ENCODE measurements at regions not wholly inside any gene's neighbourhood (a gene's known extent, or its start where the extent isn't known, plus 50 kb on each side); places are given as distances from the start of the nearest gene placed in this dataset.

GRCh38 chr9:18068900-18069299, 405.1 kb upstream of the ADAMTSL1 start:
- TF ChIP-seq POLR2A (IDR thresholded peaks at IDR 0.05; ENCODE audit: borderline replicate concordance, extremely low read depth, insufficient read depth, insufficient read length): no peak
- no peak for TF ChIP-seq CTCF (IDR thresholded peaks at IDR 0.05 in 2 of 3, conservative IDR thresholded peaks at IDR 0.05 in 1 of 3; ENCODE audit: borderline replicate concordance in 1 of 3, insufficient read depth in 1 of 3, low read depth in 2 of 3, low read length in 2 of 3)
- TF ChIP-seq SIN3A (IDR thresholded peaks at IDR 0.05; ENCODE audit: low read depth): no peak
- no peak for TF ChIP-seq EZH2 (IDR thresholded peaks at IDR 0.05)
- TF ChIP-seq RAD21 (IDR thresholded peaks at IDR 0.05; ENCODE audit: low read depth): no peak
- TF ChIP-seq YY1 (IDR thresholded peaks at IDR 0.05; ENCODE audit: extremely low read depth, insufficient replicate concordance, low read depth, low read length): no peak
- no peak for TF ChIP-seq POLR2AphosphoS5 (IDR thresholded peaks at IDR 0.05; ENCODE audit: low read depth, low read length)
